Calu3 (cell line): ENCODE measurements at regions not wholly inside any gene's neighbourhood (a gene's known extent, or its start where the extent isn't known, plus 50 kb on each side); places are given as distances from the start of the nearest gene placed in this dataset.

ENCODE experiments used
- BruUV-seq: library from RNA; stranded (reverse); fragments of 400-500 nt; replicated peaks from 2 replicates; lab custom pipeline; 2021; lab: Mats Ljungman, UMichigan
- CTCF ChIA-PET: fragments of 300-600 bp; sonication (Branson Sonifier 250); formaldehyde crosslinking; loops from one replicate; lab custom pipeline; 2022; ENCODE audit warnings: antibody characterized with exemption; lab: Charles Lee
- DNase-seq: peaks from one replicate; pipeline ENCODE4 v3.0.0; 2022
- H3K27ac Mint-ChIP-seq: one replicate; pipeline ENCODE4 v1.8.0; 2022; ENCODE audit warnings: mixed read lengths; ENCODE audit not compliant: unreplicated experiment
- H3K27me3 Mint-ChIP-seq: one replicate; pipeline ENCODE4 v1.8.0; 2022; ENCODE audit warnings: mixed read lengths; ENCODE audit not compliant: unreplicated experiment
- H3K36me3 Mint-ChIP-seq: one replicate; pipeline ENCODE4 v1.8.0; 2022; ENCODE audit warnings: mild to moderate bottlenecking, moderate library complexity, mixed read lengths; ENCODE audit not compliant: insufficient read depth, unreplicated experiment
- H3K4me1 Mint-ChIP-seq: one replicate; pipeline ENCODE4 v1.8.0; 2022; ENCODE audit warnings: mild to moderate bottlenecking, low read depth, mixed read lengths; ENCODE audit not compliant: unreplicated experiment
- H3K4me3 Mint-ChIP-seq: one replicate; pipeline ENCODE4 v1.8.0; 2022; ENCODE audit warnings: mild to moderate bottlenecking, low read depth, moderate library complexity, mixed read lengths; ENCODE audit not compliant: unreplicated experiment
- H3K9me3 Mint-ChIP-seq: one replicate; pipeline ENCODE4 v1.8.0; 2022; ENCODE audit warnings: low read depth, mixed read lengths; ENCODE audit not compliant: unreplicated experiment
- CTCF ChIP-seq: fragments of 200-600 bp; IDR thresholded peaks from one replicate; pipeline ENCODE4 v1.8.0; 2022; ENCODE audit warnings: antibody characterized with exemption; ENCODE audit not compliant: unreplicated experiment
- intact Hi-C: fragments of 100-400 bp; cut with micrococcal nuclease; formaldehyde crosslinking; loops from one replicate; pipeline ENCODE4 v1.10.0; 2022; ENCODE audit not compliant: unreplicated experiment

GRCh38 chr20:24840121-24840713, 108.9 kb upstream of the CST7 start:
- Mint-ChIP-seq H3K4me1 (no peaks in the 10 kb centered on the region), H3K4me3 (no peak overlapping the region), H3K9me3 (no peaks in the 10 kb centered on the region), H3K27ac (no peak overlapping the region), H3K27me3 (no peaks in the 10 kb centered on the region), H3K36me3 (no peaks in the 10 kb centered on the region)
- CTCF ChIA-PET: no interaction called here
- BruUV-seq: no TSS peak
- no peak for DNase-seq
- no peak for TF ChIP-seq CTCF
- intact Hi-C loops: no loop called here

GRCh38 chr20:24842274-24842917, 106.7 kb upstream of the CST7 start:
- Mint-ChIP-seq H3K36me3 (no peaks in the 10 kb centered on the region), H3K4me1 (no peaks in the 10 kb centered on the region), H3K27ac (no peak overlapping the region), H3K9me3 (no peaks in the 10 kb centered on the region), H3K4me3 (no peak overlapping the region), H3K27me3 (peaks cover 8% of the 10 kb centered on the region)
- BruUV-seq: no TSS peak
- intact Hi-C loops: no loop called here
- TF ChIP-seq CTCF: no peak
- no peak for DNase-seq
- CTCF ChIA-PET: no interaction called here

GRCh38 chr20:24842918-24843715, 106.0 kb upstream of the CST7 start:
- no TSS peak for BruUV-seq
- no peak for TF ChIP-seq CTCF
- intact Hi-C loops: no loop called here
- Mint-ChIP-seq H3K27ac (no peak overlapping the region), H3K4me1 (no peaks in the 10 kb centered on the region), H3K9me3 (no peaks in the 10 kb centered on the region), H3K27me3 (peaks cover 15% of the 10 kb centered on the region), H3K36me3 (no peaks in the 10 kb centered on the region), H3K4me3 (no peak overlapping the region)
- CTCF ChIA-PET: no interaction called here
- DNase-seq: no peak

GRCh38 chr20:24850176-24850575, 98.9 kb upstream of the CST7 start:
- Mint-ChIP-seq H3K27me3 (peaks cover 30% of the 10 kb centered on the region), H3K27ac (no peak overlapping the region), H3K4me3 (no peak overlapping the region), H3K9me3 (no peaks in the 10 kb centered on the region), H3K4me1 (no peaks in the 10 kb centered on the region), H3K36me3 (no peaks in the 10 kb centered on the region)
- intact Hi-C loops: no loop called here
- no peak for DNase-seq
- BruUV-seq: no TSS peak
- no peak for TF ChIP-seq CTCF
- CTCF ChIA-PET: no interaction called here
